H9 (cell line): ENCODE measurements at regions not wholly inside any gene's neighbourhood (a gene's known extent, or its start where the extent isn't known, plus 50 kb on each side); places are given as distances from the start of the nearest gene placed in this dataset.

Source experiments
- DNase-seq: peaks from one replicate; pipeline ENCODE4 v3.0.0-alpha.2; 2017
- H2AFZ ChIP-seq: one replicate; pipeline ENCODE4 v1.6.1; 2013; ENCODE audit warnings: mild to moderate bottlenecking, low read length, control low read depth, moderate library complexity
- H2AK5ac ChIP-seq: 2 replicates; pipeline ENCODE4 v1.6.1; 2013; ENCODE audit warnings: low read length, control low read depth, mixed read lengths; ENCODE audit not compliant: insufficient read length
- H2BK120ac ChIP-seq: one replicate; pipeline ENCODE4 v1.6.1; 2013; ENCODE audit warnings: low read depth, mild to moderate bottlenecking, low read length, control low read depth, inconsistent platforms; ENCODE audit not compliant: poor library complexity, severe bottlenecking
- H2BK12ac ChIP-seq: 2 replicates; pipeline ENCODE4 v1.6.1; 2013; ENCODE audit warnings: low read length, control low read depth, mixed read lengths, low read depth; ENCODE audit not compliant: insufficient read length
- H2BK15ac ChIP-seq: 2 replicates; pipeline ENCODE4 v1.6.1; 2013; ENCODE audit warnings: low read depth, low read length, control low read depth
- H2BK20ac ChIP-seq: one replicate; pipeline ENCODE4 v1.6.1; 2013; ENCODE audit warnings: low read depth, mild to moderate bottlenecking, low read length, control low read depth, inconsistent platforms; ENCODE audit not compliant: poor library complexity, severe bottlenecking
- H2BK5ac ChIP-seq: 2 replicates; pipeline ENCODE4 v1.6.1; 2013; ENCODE audit warnings: low read length, control low read depth, mixed read lengths; ENCODE audit not compliant: insufficient read length
- H3K14ac ChIP-seq: 2 replicates; pipeline ENCODE4 v1.6.1; 2013; ENCODE audit warnings: low read length, control low read depth; ENCODE audit not compliant: insufficient read depth
- H3K18ac ChIP-seq: 2 replicates; pipeline ENCODE4 v1.6.1; 2013; ENCODE audit warnings: low read depth, mild to moderate bottlenecking, mixed read lengths, low read length, control low read depth; ENCODE audit not compliant: insufficient read length
- H3K23ac ChIP-seq: 2 replicates; pipeline ENCODE4 v1.6.1; 2013; ENCODE audit warnings: low read length, control low read depth, mixed read lengths, low read depth; ENCODE audit not compliant: insufficient read length
- H3K23me2 ChIP-seq: 2 replicates; pipeline ENCODE4 v1.6.1; 2013; ENCODE audit warnings: low read depth, mild to moderate bottlenecking, mixed read lengths, low read length, control low read depth; ENCODE audit not compliant: insufficient read length, poor library complexity, severe bottlenecking
- H3K27ac ChIP-seq: 2 replicates; pipeline ENCODE4 v1.5.1; 2013; ENCODE audit warnings: low read length, control low read depth, mixed read lengths, low read depth; ENCODE audit not compliant: insufficient read length
- H3K27me3 ChIP-seq: 2 replicates; pipeline ENCODE4 v1.6.1; 2013; ENCODE audit warnings: low read length, control low read depth, inconsistent platforms; ENCODE audit not compliant: insufficient read depth
- H3K4ac ChIP-seq: 2 replicates; pipeline ENCODE4 v1.6.1; 2013; ENCODE audit warnings: low read depth, mild to moderate bottlenecking, control low read depth, inconsistent platforms, low read length, moderate library complexity
- H3K4me1 ChIP-seq: 2 replicates; pipeline ENCODE4 v1.6.1; 2013; ENCODE audit warnings: low read length, control low read depth, inconsistent platforms; ENCODE audit not compliant: insufficient read depth
- H3K4me2 ChIP-seq: 2 replicates; pipeline ENCODE4 v1.6.1; 2013; ENCODE audit warnings: low read length, control low read depth, mixed read lengths; ENCODE audit not compliant: insufficient read length, insufficient read depth
- H3K56ac ChIP-seq: 2 replicates; pipeline ENCODE4 v1.6.1; 2013; ENCODE audit warnings: low read depth, mild to moderate bottlenecking, mixed read lengths, low read length, control low read depth; ENCODE audit not compliant: insufficient read length
- H3K79me1 ChIP-seq: 2 replicates; pipeline ENCODE4 v1.6.1; 2013; ENCODE audit warnings: low read depth, mild to moderate bottlenecking, moderate library complexity, low read length, control low read depth, inconsistent platforms; ENCODE audit not compliant: insufficient read depth, poor library complexity, severe bottlenecking
- H3K79me2 ChIP-seq: 2 replicates; pipeline ENCODE4 v1.6.1; 2013; ENCODE audit warnings: low read length, control low read depth, inconsistent platforms; ENCODE audit not compliant: insufficient read depth
- H3K9ac ChIP-seq: 2 replicates; pipeline ENCODE4 v1.6.1; 2013; ENCODE audit warnings: low read length, control low read depth, mixed read lengths; ENCODE audit not compliant: insufficient read length; ENCODE audit errors: extremely low read depth
- H3K9me3 ChIP-seq: one replicate; pipeline ENCODE4 v1.6.1; 2013; ENCODE audit warnings: low read depth, low read length, inconsistent platforms; ENCODE audit not compliant: control insufficient read depth
- H3T11ph ChIP-seq: one replicate; pipeline ENCODE4 v1.6.1; 2013; ENCODE audit warnings: mild to moderate bottlenecking, low read length, control low read depth, inconsistent platforms
- H4K20me1 ChIP-seq: one replicate; pipeline ENCODE4 v1.6.1; 2013; ENCODE audit not compliant: control insufficient read depth, insufficient read length, insufficient read depth
- H4K5ac ChIP-seq: 2 replicates; pipeline ENCODE4 v1.6.1; 2013; ENCODE audit warnings: low read depth, mild to moderate bottlenecking, mixed read lengths, low read length, control low read depth; ENCODE audit not compliant: insufficient read length
- H4K8ac ChIP-seq: replicated peaks from 2 replicates; pipeline ENCODE4 v1.6.1; 2013; ENCODE audit warnings: low read length, control low read depth, mixed read lengths, low read depth; ENCODE audit not compliant: insufficient read length
- H4K91ac ChIP-seq: 2 replicates; pipeline ENCODE4 v1.6.1; 2013; ENCODE audit warnings: low read depth, mild to moderate bottlenecking, moderate library complexity, mixed read lengths, low read length, control low read depth; ENCODE audit not compliant: insufficient read length
- H3K27ac Mint-ChIP-seq, 3 experiments: 2 replicates in 2 of 3; 3 replicates in 1 of 3; pipeline ENCODE4 v1.8.0; 2020 to 2021; ENCODE audit warnings: mixed read lengths in 3 of 3, mild to moderate bottlenecking in 1 of 3, moderate library complexity in 1 of 3
- H3K27me3 Mint-ChIP-seq: 2 replicates; pipeline ENCODE4 v1.8.0; 2021; ENCODE audit warnings: low read depth, mild to moderate bottlenecking, moderate library complexity, mixed read lengths
- H3K36me3 Mint-ChIP-seq, 3 experiments: 2 replicates in 2 of 3; 3 replicates in 1 of 3; pipeline ENCODE4 v1.8.0; 2020 to 2021; ENCODE audit warnings: low read depth in 3 of 3, mixed read lengths in 3 of 3; ENCODE audit not compliant: insufficient read depth in 1 of 3
- H3K4me1 Mint-ChIP-seq, 2 experiments: 2 replicates each; pipeline ENCODE4 v1.8.0; 2020; ENCODE audit warnings: mixed read lengths in 2 of 2
- H3K4me3 Mint-ChIP-seq, 2 experiments: 2 replicates in 1 of 2; 3 replicates in 1 of 2; pipeline ENCODE4 v1.8.0; 2020 to 2021; ENCODE audit warnings: mild to moderate bottlenecking in 2 of 2, mixed read lengths in 2 of 2, moderate library complexity in 1 of 2
- H3K9me3 Mint-ChIP-seq, 2 experiments: 2 replicates in 1 of 2; 3 replicates in 1 of 2; pipeline ENCODE4 v1.8.0; 2020; ENCODE audit warnings: mild to moderate bottlenecking in 2 of 2, mixed read lengths in 2 of 2, moderate library complexity in 1 of 2
- CTCF ChIP-seq: fragments of 200-600 bp; sonication (generic); conservative IDR thresholded peaks from 3 replicates; pipeline ENCODE4 v1.8.0; 2021; ENCODE audit warnings: antibody characterized with exemption, mild to moderate bottlenecking
- WGBS: extraction: QIAGEN DNeasy Blood & Tissue Kit; methylation state at CpG from one replicate; pipeline ENCODE4 v1.1.7; 2013; ENCODE audit warnings: missing lambda C conversion rate, low lambda C conversion rate, mixed read lengths; ENCODE audit not compliant: insufficient read length; ENCODE audit errors: extremely low coverage; 5-methylcytosine and 5-hydroxymethylcytosine counted together

GRCh38 chr1:101311146-101311920, 74.5 kb downstream of the S1PR1 start:
- H3K9me3 Mint-ChIP-seq, result no peaks in the 10 kb centered on the region
- Histone ChIP-seq H2BK12ac (no peak overlapping the region), H3K9me3 (no peaks in the 10 kb centered on the region), H3K14ac (no peak overlapping the region), H3K27ac (no peak overlapping the region), H3K79me1 (no peaks in the 10 kb centered on the region), H2BK20ac (no peak overlapping the region), H3K4ac (no peak overlapping the region), H3K4me1 (peaks cover 3% of the 10 kb centered on the region; the same call in 1 of the 2 replicates), H2BK5ac (no peak overlapping the region), H3K9ac (no peak overlapping the region), H2AK5ac (no peak overlapping the region), H4K5ac (no peak overlapping the region), H2BK15ac (no peak overlapping the region), H3T11ph (no peak overlapping the region), H4K91ac (no peak overlapping the region), H2BK120ac (no peak overlapping the region), H4K20me1 (no peaks in the 10 kb centered on the region), H3K27me3 (no peaks in the 10 kb centered on the region), H3K23me2 (peaks cover 7% of the 10 kb centered on the region), H3K79me2 (no peaks in the 10 kb centered on the region), H3K23ac (no peak overlapping the region), H2AFZ (no peak overlapping the region), H3K56ac (no peak overlapping the region), H4K8ac (no peak overlapping the region), H3K18ac (no peak overlapping the region), H3K4me2 (no peak overlapping the region)
- no peak overlapping the region for H3K4me3 Mint-ChIP-seq
- peaks cover 28% of the 10 kb centered on the region for H3K27me3 Mint-ChIP-seq
- no peaks in the 10 kb centered on the region for H3K36me3 Mint-ChIP-seq
- no peak overlapping the region for H3K27ac Mint-ChIP-seq
- peaks cover 22 to 25% of the 10 kb centered on the region in 2 experiments for H3K4me1 Mint-ChIP-seq
- WGBS, result no CpG with 5 or more reads among the region's 4 CpGs
- no peak for DNase-seq
- TF ChIP-seq CTCF, result no peak
